GM13976 (cell line): ENCODE measurements at regions not wholly inside any gene's neighbourhood (a gene's known extent, or its start where the extent isn't known, plus 50 kb on each side); places are given as distances from the start of the nearest gene placed in this dataset.

Experiments
- DNase-seq: peaks from one replicate; pipeline ENCODE4 v3.0.0; 2012; ENCODE audit warnings: low spot score
- in situ Hi-C: fragments of 300-500 bp; cut with MboI; formaldehyde crosslinking; loops from one replicate; pipeline ENCODE4 v1.12.0; 2022; ENCODE audit warnings: low sequenced_read_pairs, mixed read lengths, inconsistent platforms; ENCODE audit not compliant: unreplicated experiment
- TF ChIP-seq, protein P1 (sequence below): IDR thresholded peaks from 2 replicates; pipeline ENCODE4 v1.5.1; 2012; ENCODE audit warnings: borderline replicate concordance, mild to moderate bottlenecking; ENCODE audit not compliant: insufficient read depth; ENCODE audit errors: extremely low read depth, missing control alignments, control extremely low read depth

DNA sequence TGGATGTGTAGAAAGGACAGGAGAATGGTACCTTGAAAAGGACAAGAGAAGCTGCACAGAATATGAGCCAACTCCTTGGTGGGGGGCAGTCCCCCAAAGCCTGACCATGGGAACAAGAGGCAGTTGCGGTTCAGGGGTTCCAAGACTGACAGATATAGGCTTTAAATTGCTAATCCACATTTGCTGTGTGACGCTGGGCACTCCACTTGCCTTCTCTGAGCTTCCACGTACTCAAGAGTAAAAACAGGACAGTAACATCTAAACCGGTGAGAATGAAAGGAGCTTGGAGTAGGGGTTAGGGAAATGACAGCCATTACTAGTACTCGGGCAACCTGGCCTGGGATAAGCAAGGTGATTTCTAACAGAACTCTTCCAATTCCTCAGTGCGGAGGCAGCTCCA is 57.9 kb upstream of the LRFN2 start:
- in situ Hi-C loops = no loop called here
- no peak for DNase-seq
- TF ChIP-seq, protein P1, sequence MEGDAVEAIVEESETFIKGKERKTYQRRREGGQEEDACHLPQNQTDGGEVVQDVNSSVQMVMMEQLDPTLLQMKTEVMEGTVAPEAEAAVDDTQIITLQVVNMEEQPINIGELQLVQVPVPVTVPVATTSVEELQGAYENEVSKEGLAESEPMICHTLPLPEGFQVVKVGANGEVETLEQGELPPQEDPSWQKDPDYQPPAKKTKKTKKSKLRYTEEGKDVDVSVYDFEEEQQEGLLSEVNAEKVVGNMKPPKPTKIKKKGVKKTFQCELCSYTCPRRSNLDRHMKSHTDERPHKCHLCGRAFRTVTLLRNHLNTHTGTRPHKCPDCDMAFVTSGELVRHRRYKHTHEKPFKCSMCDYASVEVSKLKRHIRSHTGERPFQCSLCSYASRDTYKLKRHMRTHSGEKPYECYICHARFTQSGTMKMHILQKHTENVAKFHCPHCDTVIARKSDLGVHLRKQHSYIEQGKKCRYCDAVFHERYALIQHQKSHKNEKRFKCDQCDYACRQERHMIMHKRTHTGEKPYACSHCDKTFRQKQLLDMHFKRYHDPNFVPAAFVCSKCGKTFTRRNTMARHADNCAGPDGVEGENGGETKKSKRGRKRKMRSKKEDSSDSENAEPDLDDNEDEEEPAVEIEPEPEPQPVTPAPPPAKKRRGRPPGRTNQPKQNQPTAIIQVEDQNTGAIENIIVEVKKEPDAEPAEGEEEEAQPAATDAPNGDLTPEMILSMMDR = no peak

DNA sequence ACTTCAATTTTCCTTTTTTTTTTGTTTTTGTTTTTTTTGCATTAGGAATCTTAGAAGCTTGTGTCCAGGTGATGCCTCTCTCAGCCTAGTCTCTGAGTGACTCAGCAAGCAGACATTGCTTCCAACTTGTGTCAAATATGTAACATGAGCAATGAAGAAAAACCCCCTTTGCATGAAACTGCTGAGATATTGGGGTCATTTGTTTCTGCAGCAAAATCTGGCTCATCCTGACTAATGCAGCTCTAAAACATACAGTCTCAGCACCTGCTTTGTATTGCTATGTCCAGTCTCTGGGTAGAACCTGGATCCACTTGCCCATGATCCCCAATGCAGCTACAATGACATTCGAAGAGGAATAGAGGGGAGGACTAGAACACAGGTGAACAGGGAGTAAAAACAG is 55.7 kb upstream of the LRFN2 start:
- in situ Hi-C loops = no loop called here
- TF ChIP-seq, protein P1 = no peak
- no peak for DNase-seq

DNA sequence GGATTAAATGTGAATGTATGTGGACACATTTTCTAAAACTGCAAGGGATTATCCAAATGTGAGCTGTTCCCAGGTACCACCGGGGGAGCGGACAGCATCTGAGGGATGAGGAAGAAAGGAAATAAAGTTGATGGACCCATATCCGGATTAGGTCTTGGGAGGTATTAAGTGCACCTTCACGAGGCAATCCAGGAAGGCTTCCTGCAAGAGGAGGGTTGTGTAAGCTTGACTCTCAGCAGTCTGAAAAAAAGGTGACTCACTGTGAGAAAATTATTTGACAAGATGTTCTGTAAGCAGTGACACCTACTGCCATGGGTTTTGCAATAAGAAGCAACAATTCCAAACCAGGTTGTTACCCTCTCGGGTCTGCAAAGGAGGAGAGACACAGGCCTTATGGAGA is 55.0 kb upstream of the LRFN2 start:
- DNase-seq = no peak
- in situ Hi-C loops = no loop called here
- TF ChIP-seq, protein P1 = no peak

DNA sequence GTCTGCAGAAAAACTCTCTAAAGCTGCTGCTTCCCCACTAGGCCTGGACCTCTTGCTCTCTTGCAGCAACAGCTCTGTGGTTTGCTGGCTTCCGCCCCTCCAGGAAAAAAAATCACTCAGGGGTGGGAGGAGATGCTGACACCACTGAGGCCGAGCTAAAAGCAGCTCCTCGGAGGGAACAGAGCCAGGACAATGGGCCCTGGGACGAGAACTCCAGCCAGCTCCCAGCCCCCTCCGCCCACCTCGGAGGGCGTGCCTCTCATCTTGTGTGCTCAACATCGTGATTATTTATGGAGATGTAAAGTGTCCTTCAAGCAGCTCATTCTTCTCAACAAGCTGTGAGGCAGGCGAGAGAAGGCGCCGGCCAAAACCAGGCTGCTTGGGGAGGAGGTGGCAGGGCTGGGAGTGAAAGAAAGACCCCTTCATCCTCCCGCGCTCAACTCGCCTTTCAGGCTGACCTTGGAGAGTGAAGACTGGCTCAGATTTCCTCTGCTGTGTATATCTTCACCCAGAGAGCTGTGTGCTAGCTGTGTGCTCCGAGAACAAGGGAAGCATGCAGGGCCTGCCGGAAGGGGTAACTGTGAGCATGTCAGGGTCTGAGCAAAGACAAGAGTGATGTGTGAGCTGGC is 53.5 kb upstream of the LRFN2 start:
- in situ Hi-C loops = no loop called here
- no peak for DNase-seq

More for the DNA sequence above, 53.5 kb upstream of the LRFN2 start:
- TF ChIP-seq, protein P1 = no peak
